H9 (cell line): ENCODE measurements at regions not wholly inside any gene's neighbourhood (a gene's known extent, or its start where the extent isn't known, plus 50 kb on each side); places are given as distances from the start of the nearest gene placed in this dataset.

Experiments used
- DNase-seq: peaks from one replicate; pipeline ENCODE4 v3.0.0-alpha.2; 2017
- H2AFZ ChIP-seq: one replicate; pipeline ENCODE4 v1.6.1; 2013; ENCODE audit warnings: mild to moderate bottlenecking, low read length, control low read depth, moderate library complexity
- H2AK5ac ChIP-seq: 2 replicates; pipeline ENCODE4 v1.6.1; 2013; ENCODE audit warnings: low read length, control low read depth, mixed read lengths; ENCODE audit not compliant: insufficient read length
- H2BK120ac ChIP-seq: one replicate; pipeline ENCODE4 v1.6.1; 2013; ENCODE audit warnings: low read depth, mild to moderate bottlenecking, low read length, control low read depth, inconsistent platforms; ENCODE audit not compliant: poor library complexity, severe bottlenecking
- H2BK12ac ChIP-seq: 2 replicates; pipeline ENCODE4 v1.6.1; 2013; ENCODE audit warnings: low read length, control low read depth, mixed read lengths, low read depth; ENCODE audit not compliant: insufficient read length
- H2BK15ac ChIP-seq: 2 replicates; pipeline ENCODE4 v1.6.1; 2013; ENCODE audit warnings: low read depth, low read length, control low read depth
- H2BK20ac ChIP-seq: one replicate; pipeline ENCODE4 v1.6.1; 2013; ENCODE audit warnings: low read depth, mild to moderate bottlenecking, low read length, control low read depth, inconsistent platforms; ENCODE audit not compliant: poor library complexity, severe bottlenecking
- H2BK5ac ChIP-seq: 2 replicates; pipeline ENCODE4 v1.6.1; 2013; ENCODE audit warnings: low read length, control low read depth, mixed read lengths; ENCODE audit not compliant: insufficient read length
- H3K14ac ChIP-seq: 2 replicates; pipeline ENCODE4 v1.6.1; 2013; ENCODE audit warnings: low read length, control low read depth; ENCODE audit not compliant: insufficient read depth
- H3K18ac ChIP-seq: 2 replicates; pipeline ENCODE4 v1.6.1; 2013; ENCODE audit warnings: low read depth, mild to moderate bottlenecking, mixed read lengths, low read length, control low read depth; ENCODE audit not compliant: insufficient read length
- H3K23ac ChIP-seq: 2 replicates; pipeline ENCODE4 v1.6.1; 2013; ENCODE audit warnings: low read length, control low read depth, mixed read lengths, low read depth; ENCODE audit not compliant: insufficient read length
- H3K23me2 ChIP-seq: 2 replicates; pipeline ENCODE4 v1.6.1; 2013; ENCODE audit warnings: low read depth, mild to moderate bottlenecking, mixed read lengths, low read length, control low read depth; ENCODE audit not compliant: insufficient read length, poor library complexity, severe bottlenecking
- H3K27ac ChIP-seq: 2 replicates; pipeline ENCODE4 v1.5.1; 2013; ENCODE audit warnings: low read length, control low read depth, mixed read lengths, low read depth; ENCODE audit not compliant: insufficient read length
- H3K27me3 ChIP-seq: 2 replicates; pipeline ENCODE4 v1.6.1; 2013; ENCODE audit warnings: low read length, control low read depth, inconsistent platforms; ENCODE audit not compliant: insufficient read depth
- H3K4ac ChIP-seq: 2 replicates; pipeline ENCODE4 v1.6.1; 2013; ENCODE audit warnings: low read depth, mild to moderate bottlenecking, control low read depth, inconsistent platforms, low read length, moderate library complexity
- H3K4me1 ChIP-seq: 2 replicates; pipeline ENCODE4 v1.6.1; 2013; ENCODE audit warnings: low read length, control low read depth, inconsistent platforms; ENCODE audit not compliant: insufficient read depth
- H3K4me2 ChIP-seq: 2 replicates; pipeline ENCODE4 v1.6.1; 2013; ENCODE audit warnings: low read length, control low read depth, mixed read lengths; ENCODE audit not compliant: insufficient read length, insufficient read depth
- H3K56ac ChIP-seq: 2 replicates; pipeline ENCODE4 v1.6.1; 2013; ENCODE audit warnings: low read depth, mild to moderate bottlenecking, mixed read lengths, low read length, control low read depth; ENCODE audit not compliant: insufficient read length
- H3K79me1 ChIP-seq: 2 replicates; pipeline ENCODE4 v1.6.1; 2013; ENCODE audit warnings: low read depth, mild to moderate bottlenecking, moderate library complexity, low read length, control low read depth, inconsistent platforms; ENCODE audit not compliant: insufficient read depth, poor library complexity, severe bottlenecking
- H3K79me2 ChIP-seq: 2 replicates; pipeline ENCODE4 v1.6.1; 2013; ENCODE audit warnings: low read length, control low read depth, inconsistent platforms; ENCODE audit not compliant: insufficient read depth
- H3K9ac ChIP-seq: 2 replicates; pipeline ENCODE4 v1.6.1; 2013; ENCODE audit warnings: low read length, control low read depth, mixed read lengths; ENCODE audit not compliant: insufficient read length; ENCODE audit errors: extremely low read depth
- H3K9me3 ChIP-seq: one replicate; pipeline ENCODE4 v1.6.1; 2013; ENCODE audit warnings: low read depth, low read length, inconsistent platforms; ENCODE audit not compliant: control insufficient read depth
- H3T11ph ChIP-seq: one replicate; pipeline ENCODE4 v1.6.1; 2013; ENCODE audit warnings: mild to moderate bottlenecking, low read length, control low read depth, inconsistent platforms
- H4K20me1 ChIP-seq: one replicate; pipeline ENCODE4 v1.6.1; 2013; ENCODE audit not compliant: control insufficient read depth, insufficient read length, insufficient read depth
- H4K5ac ChIP-seq: 2 replicates; pipeline ENCODE4 v1.6.1; 2013; ENCODE audit warnings: low read depth, mild to moderate bottlenecking, mixed read lengths, low read length, control low read depth; ENCODE audit not compliant: insufficient read length
- H4K8ac ChIP-seq: replicated peaks from 2 replicates; pipeline ENCODE4 v1.6.1; 2013; ENCODE audit warnings: low read length, control low read depth, mixed read lengths, low read depth; ENCODE audit not compliant: insufficient read length
- H4K91ac ChIP-seq: 2 replicates; pipeline ENCODE4 v1.6.1; 2013; ENCODE audit warnings: low read depth, mild to moderate bottlenecking, moderate library complexity, mixed read lengths, low read length, control low read depth; ENCODE audit not compliant: insufficient read length
- H3K27ac Mint-ChIP-seq, 3 experiments: 2 replicates in 2 of 3; 3 replicates in 1 of 3; pipeline ENCODE4 v1.8.0; 2020 to 2021; ENCODE audit warnings: mixed read lengths in 3 of 3, mild to moderate bottlenecking in 1 of 3, moderate library complexity in 1 of 3
- H3K27me3 Mint-ChIP-seq: 2 replicates; pipeline ENCODE4 v1.8.0; 2021; ENCODE audit warnings: low read depth, mild to moderate bottlenecking, moderate library complexity, mixed read lengths
- H3K36me3 Mint-ChIP-seq, 3 experiments: 2 replicates in 2 of 3; 3 replicates in 1 of 3; pipeline ENCODE4 v1.8.0; 2020 to 2021; ENCODE audit warnings: low read depth in 3 of 3, mixed read lengths in 3 of 3; ENCODE audit not compliant: insufficient read depth in 1 of 3
- H3K4me1 Mint-ChIP-seq, 2 experiments: 2 replicates each; pipeline ENCODE4 v1.8.0; 2020; ENCODE audit warnings: mixed read lengths in 2 of 2
- H3K4me3 Mint-ChIP-seq, 2 experiments: 2 replicates in 1 of 2; 3 replicates in 1 of 2; pipeline ENCODE4 v1.8.0; 2020 to 2021; ENCODE audit warnings: mild to moderate bottlenecking in 2 of 2, mixed read lengths in 2 of 2, moderate library complexity in 1 of 2
- H3K9me3 Mint-ChIP-seq, 2 experiments: 2 replicates in 1 of 2; 3 replicates in 1 of 2; pipeline ENCODE4 v1.8.0; 2020; ENCODE audit warnings: mild to moderate bottlenecking in 2 of 2, mixed read lengths in 2 of 2, moderate library complexity in 1 of 2
- CTCF ChIP-seq: fragments of 200-600 bp; sonication (generic); conservative IDR thresholded peaks from 3 replicates; pipeline ENCODE4 v1.8.0; 2021; ENCODE audit warnings: antibody characterized with exemption, mild to moderate bottlenecking
- whole genome bisulfite sequencing: extraction: QIAGEN DNeasy Blood & Tissue Kit; methylation state at CpG from one replicate; pipeline ENCODE4 v1.1.7; 2013; ENCODE audit warnings: missing lambda C conversion rate, low lambda C conversion rate, mixed read lengths; ENCODE audit not compliant: insufficient read length; ENCODE audit errors: extremely low coverage; 5-methylcytosine and 5-hydroxymethylcytosine counted together

GRCh38 chr22:48925450-48925849 lies 902.2 kb downstream of the BRD1 start:
- Mint-ChIP-seq H3K27ac (no peak overlapping the region), H3K27me3 (peaks cover 42% of the 10 kb centered on the region), H3K4me1 (peaks cover 2 to 4% of the 10 kb centered on the region in 2 experiments; a peak in 2 of 4 replicates), H3K9me3 (no peaks in the 10 kb centered on the region), H3K36me3 (no peaks in the 10 kb centered on the region; a peak in 1 of 7 replicates), H3K4me3 (no peak overlapping the region)
- H3K79me2 ChIP-seq = no peaks in the 10 kb centered on the region
- H3K4me1 ChIP-seq = no peaks in the 10 kb centered on the region
- no peak overlapping the region for H3K9ac ChIP-seq
- no peak overlapping the region for H2BK120ac ChIP-seq
- H3K79me1 ChIP-seq = no peaks in the 10 kb centered on the region
- peaks cover 3% of the 10 kb centered on the region; the same call in 1 of the 2 replicates for H3K27me3 ChIP-seq
- H4K5ac ChIP-seq = no peak overlapping the region
- no peak overlapping the region for H3K56ac ChIP-seq
- H4K91ac ChIP-seq = no peak overlapping the region
- no peak overlapping the region for H3K27ac ChIP-seq
- H2BK5ac ChIP-seq = no peak overlapping the region
- DNase-seq = no peak
- H3K23ac ChIP-seq = no peak overlapping the region
- no peaks in the 10 kb centered on the region for H4K20me1 ChIP-seq
- H3K4ac ChIP-seq = no peak overlapping the region
- H2BK15ac ChIP-seq = no peak overlapping the region
- no peaks in the 10 kb centered on the region for H3K9me3 ChIP-seq
- H3T11ph ChIP-seq = no peak overlapping the region
- H2AFZ ChIP-seq = no peak overlapping the region
- H3K14ac ChIP-seq = no peak overlapping the region
- no peak overlapping the region for H3K4me2 ChIP-seq
- no peak overlapping the region for H4K8ac ChIP-seq
- no CpG with 5 or more reads among the region's 5 CpGs for WGBS
- H3K18ac ChIP-seq = no peak overlapping the region
- H2BK20ac ChIP-seq = no peak overlapping the region
- H2BK12ac ChIP-seq = no peak overlapping the region
- H3K23me2 ChIP-seq = no peaks in the 10 kb centered on the region
- H2AK5ac ChIP-seq = no peak overlapping the region
- no peak for TF ChIP-seq CTCF
